Muscle of back (tissue), 3 donors: ENCODE measurements at regions not wholly inside any gene's neighbourhood (a gene's known extent, or its start where the extent isn't known, plus 50 kb on each side); places are given as distances from the start of the nearest gene placed in this dataset.
A peak's percentile ranks its signal among the peaks of the same experiment; 100 is the strongest.
"Not testable (repeated sequence)": the region's sequence is repeated elsewhere in the genome, so short reads cannot be mapped to it uniquely, and the experiment has no call there.

Experiments
- DNase-seq, 3 donors: peaks; one replicate each; pipeline versions ENCODE4 v3.0.0 to v3.0.0-alpha.2; 2013

- no peak for DNase-seq
Measured at GRCh38 chr6:56839533-56840183, 115.2 kb upstream of the BEND6 start.

- DNase-seq: no peak
Measured at GRCh38 chr6:56838965-56839364, 115.9 kb upstream of the BEND6 start.

DNA sequence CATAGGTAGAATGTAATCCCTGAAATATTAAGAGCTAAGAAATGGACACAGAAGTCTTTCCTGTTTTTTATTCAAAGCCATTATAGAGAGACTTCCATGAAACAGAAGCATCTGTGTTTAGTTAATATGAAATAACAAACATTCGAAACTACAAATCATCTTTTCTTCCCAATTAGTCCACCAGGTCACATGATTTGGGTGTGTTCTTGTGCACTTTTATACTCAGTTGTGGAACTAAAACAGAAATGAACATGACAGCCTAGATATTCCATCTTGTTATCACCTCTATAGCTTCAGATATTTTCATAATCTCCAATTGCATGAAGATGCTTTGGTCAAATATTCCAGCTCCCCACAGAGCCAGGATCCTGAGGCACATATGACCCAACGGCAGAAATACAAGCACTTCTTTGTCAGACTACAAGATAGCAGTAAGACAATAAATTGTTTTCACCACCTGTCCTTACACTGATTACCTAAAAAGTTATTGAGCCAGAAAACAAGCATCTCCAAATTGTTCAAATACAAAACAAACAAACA lies 116.8 kb upstream of the BEND6 start:
- no peak for DNase-seq

DNA sequence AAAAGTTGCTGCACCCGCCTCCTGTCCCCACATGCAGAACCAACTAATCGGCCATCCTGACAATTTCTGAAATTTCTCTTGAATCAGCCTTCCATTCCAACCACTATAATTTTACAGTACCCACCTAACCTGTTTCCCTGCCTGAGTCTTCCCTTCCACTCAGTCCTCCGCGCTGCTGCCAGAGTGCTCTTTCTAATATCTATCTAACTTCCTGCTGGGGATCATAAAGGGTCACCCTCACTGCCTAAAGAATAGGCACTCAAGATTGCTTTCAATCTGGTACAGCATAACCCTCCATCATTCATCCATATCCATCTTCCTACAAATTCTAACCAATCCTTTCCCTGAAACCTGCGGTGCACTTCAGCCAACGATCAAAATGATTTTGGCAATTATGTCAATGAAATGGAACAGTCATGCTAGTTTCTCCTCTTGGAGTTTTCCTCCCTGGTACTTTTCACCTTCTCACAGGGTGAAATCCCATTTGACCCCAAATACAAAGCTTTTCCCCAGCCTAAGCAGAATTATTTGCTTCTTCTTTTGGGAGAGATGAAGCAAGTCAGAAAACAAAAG lies 117.5 kb upstream of the BEND6 start:
- no peak for DNase-seq

- DNase-seq: no peak
Measured at GRCh38 chr6:56835612-56836011, 119.3 kb upstream of the BEND6 start.

DNA sequence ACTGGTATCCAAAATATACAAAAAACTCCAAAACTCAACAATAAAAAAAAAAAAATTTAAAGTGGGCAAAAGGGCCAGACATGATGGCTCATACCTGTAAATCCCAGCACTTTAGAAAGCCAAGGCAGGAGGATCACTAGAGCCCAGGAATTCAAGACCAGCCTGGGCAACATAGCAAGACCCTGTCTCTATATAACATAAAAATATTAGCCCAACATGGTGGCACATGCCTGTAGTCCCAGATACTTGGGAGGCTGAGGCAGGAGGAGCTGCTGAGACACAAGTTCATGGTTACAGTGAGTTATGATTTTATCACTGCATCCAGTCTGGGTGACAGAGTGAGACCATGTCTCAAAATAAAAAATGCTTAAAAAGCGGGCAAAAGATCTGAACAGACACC lies 121.0 kb upstream of the BEND6 start:
- no peak for DNase-seq

DNA sequence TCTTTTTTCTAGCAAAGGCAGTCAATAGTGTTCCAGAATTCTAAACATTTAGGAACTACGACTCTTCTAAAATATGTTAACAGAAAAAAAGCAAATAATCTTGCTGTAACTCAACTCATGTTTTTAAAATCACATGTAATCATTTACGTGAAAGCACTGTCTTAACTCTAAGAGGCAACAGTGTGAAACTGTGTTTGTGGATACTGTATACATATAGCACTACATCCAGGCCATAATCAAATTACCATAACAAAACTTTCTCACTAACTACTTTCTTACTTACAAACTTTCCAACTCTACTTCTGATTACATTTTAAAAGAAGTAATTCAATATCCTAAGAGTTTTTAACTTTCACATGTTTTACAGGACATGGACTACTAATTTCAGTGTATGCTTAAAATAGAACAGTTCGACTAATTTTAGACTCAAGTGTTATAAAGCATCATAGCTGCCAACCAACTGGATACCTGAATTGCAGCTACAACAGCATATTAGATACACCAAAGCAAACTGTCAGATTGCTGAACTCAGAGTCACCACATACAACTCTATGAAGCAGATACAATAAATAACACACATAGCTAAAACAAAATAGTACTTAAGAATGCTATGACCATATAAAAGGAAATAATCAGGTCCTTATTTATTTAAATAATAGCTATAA lies 121.6 kb upstream of the BEND6 start:
- no peak for DNase-seq

DNA sequence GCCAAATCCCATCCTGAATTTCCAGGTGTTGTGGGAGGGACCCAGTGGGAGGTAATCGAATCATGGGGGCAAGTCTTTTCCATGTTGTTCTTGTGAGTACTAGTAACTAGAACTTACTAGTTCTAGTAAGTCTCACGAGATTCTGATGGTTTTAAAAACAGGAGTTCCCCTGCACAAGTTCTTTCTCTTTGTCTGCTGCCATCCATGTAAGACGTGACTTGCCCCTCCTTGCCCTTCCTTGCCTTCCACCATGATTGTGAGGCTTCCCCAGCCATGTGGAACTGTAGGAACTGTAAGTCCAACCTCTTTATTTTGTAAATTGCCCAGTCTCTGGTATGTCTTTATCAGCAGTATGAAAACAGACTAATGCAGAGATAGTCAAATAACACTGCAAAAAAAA lies 122.7 kb upstream of the BEND6 start:
- DNase-seq: no peak

GRCh38 chr6:56831334-56831733 lies 123.6 kb upstream of the BEND6 start:
- DNase-seq: no peak

GRCh38 chr6:56827908-56828649 lies 126.8 kb upstream of the BEND6 start:
- DNase-seq: no peak

- DNase-seq: not testable (repeated sequence)
Measured at GRCh38 chr6:56824431-56824830, 130.5 kb upstream of the BEND6 start.

- no peak for DNase-seq
Measured at GRCh38 chr6:56821005-56821432, 133.9 kb upstream of the BEND6 start.

- DNase-seq: no peak
Measured at GRCh38 chr6:56820060-56820459, 134.8 kb upstream of the BEND6 start.

DNA sequence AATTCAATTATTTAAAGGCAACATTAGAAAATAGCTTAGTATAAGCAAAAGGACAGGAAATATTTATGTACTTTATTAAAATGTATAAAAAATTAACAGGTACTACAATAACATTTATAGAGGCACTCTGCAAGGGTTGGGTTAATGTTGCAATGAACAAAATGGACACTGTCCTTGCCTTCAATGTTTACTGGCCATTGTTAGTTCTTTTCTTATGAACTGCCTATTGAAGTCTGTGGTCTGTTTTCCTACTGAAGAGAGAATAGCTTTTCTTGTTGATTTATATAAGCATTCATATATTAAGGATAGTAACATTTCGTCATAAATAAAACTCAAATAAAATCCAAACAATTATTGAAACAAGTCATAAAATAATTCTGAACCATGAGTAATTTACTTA lies 135.3 kb upstream of the BEND6 start:
- no peak for DNase-seq

- no peak for DNase-seq
Measured at GRCh38 chr6:56816370-56816769, 138.5 kb upstream of the BEND6 start.

GRCh38 chr6:56815436-56815835 lies 139.5 kb upstream of the BEND6 start:
- DNase-seq: no peak

DNA sequence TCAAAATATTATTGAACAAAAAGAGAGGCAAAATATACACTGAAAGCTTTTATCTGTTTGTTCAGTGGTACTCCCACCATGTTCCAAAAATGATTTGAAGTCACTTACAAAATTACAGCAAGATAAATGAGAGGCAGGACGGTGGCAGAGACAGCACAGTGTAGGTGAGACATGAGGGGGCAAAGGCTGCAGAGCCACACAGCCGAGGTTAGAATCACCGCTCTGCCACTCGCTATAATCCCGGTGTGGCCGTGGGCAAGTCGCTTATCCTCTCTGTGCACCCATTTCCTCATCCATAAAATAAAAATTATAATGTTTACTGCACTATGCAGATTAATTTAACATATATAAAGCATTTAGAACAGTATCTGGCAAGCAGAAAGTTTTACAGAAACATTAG lies 140.1 kb upstream of the BEND6 start:
- DNase-seq: no peak

GRCh38 chr6:56814308-56814707 lies 140.6 kb upstream of the BEND6 start:
- no peak for DNase-seq

DNA sequence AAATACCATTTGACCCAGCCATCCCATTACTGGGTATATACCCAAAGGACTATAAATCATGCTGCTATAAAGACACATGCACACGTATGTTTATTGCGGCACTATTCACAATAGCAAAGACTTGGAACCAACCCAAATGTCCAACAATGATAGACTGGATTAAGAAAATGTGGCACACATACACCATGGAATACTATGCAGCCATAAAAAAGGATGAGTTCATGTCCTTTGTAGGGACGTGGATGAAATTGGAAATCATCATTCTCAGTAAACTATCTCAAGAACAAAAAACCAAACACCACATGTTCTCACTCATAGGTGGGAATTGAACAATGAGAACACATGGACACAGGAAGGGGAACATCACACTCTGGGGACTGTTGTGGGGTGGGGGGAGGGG lies 142.1 kb upstream of the BEND6 start:
- not testable (repeated sequence) for DNase-seq

DNA sequence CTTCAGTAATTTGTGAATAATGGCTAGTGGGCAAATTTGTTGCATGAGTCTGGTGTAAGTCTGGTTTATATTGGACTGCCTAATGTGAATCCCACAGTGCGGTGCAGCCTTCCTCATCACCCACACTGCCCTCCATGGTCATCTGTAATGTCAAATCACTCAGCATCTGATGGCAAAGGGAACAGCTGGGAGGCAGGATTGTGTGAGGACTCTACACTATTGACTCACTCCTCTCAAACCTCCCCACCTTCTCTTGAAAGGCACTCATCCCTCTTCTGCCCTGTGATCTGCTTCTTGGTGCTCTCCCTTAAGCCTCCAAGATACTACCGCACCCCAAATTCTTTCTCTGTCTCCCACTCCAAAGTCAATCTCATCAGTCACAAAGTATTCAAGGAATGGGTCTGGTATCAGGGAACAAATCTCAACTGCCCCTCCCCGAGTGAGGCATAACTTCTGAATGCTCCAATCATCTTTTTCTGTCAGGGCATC lies 146.0 kb upstream of the BEND6 start:
- DNase-seq: peak in 1 of 3 donors; percentile 36

GRCh38 chr6:56807989-56808337 lies 146.9 kb upstream of the BEND6 start:
- DNase-seq: no peak

DNA sequence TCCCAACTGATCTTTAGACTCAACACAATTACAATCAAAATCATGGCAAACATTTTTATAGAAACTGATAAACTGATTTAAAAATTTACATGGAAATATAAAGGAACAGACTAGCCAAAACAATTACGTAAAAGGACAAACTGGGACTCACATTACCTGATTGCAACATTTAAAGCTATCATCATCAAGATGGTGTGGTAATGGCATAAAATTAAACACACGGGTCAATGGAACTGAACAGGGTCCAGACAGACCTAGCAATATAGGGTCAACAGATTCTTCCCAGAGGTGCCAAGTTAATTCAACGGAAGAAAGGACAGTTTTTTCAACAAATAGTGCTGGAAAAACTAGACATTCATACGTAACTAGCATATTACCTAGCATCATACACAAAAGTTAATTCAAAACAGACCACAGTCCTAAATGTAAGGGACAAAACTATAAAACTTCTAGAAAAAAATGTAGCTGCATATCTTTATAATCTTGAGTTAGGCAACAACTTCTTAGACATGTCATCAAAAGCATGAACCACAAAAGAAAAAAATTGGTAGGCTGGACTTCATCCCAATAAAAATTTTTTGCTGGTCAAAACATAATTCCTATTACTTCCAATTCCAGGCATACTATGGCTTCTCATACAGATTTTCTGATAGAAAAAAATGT lies 147.4 kb upstream of the BEND6 start:
- no peak for DNase-seq
